Gastrocnemius medialis (tissue), 4 donors: ENCODE measurements at regions not wholly inside any gene's neighbourhood (a gene's known extent, or its start where the extent isn't known, plus 50 kb on each side); places are given as distances from the start of the nearest gene placed in this dataset.

Experiments
- POLR2A ChIP-seq, 2 donors: fragments of 450-650 bp; IDR thresholded peaks; one replicate each; pipeline ENCODE4 v1.6.1; 2017; ENCODE audit warnings: antibody characterized with exemption in 2 of 2, mild to moderate bottlenecking in 2 of 2, moderate library complexity in 2 of 2
- TF ChIP-seq, protein P1 (sequence below), 5 experiments: fragments of 450-650 bp in 3 of 5; fragments of 200-600 bp in 2 of 5; sonication (generic) in 2 of 5; IDR thresholded peaks in 4 of 5; conservative IDR thresholded peaks in 1 of 5; 1 replicate in 4 of 5; 2 replicates in 1 of 5; pipeline ENCODE4 v1.5.1; 2016 to 2019; ENCODE audit warnings: antibody characterized with exemption in 5 of 5, mild to moderate bottlenecking in 3 of 5, moderate library complexity in 3 of 5

DNA sequence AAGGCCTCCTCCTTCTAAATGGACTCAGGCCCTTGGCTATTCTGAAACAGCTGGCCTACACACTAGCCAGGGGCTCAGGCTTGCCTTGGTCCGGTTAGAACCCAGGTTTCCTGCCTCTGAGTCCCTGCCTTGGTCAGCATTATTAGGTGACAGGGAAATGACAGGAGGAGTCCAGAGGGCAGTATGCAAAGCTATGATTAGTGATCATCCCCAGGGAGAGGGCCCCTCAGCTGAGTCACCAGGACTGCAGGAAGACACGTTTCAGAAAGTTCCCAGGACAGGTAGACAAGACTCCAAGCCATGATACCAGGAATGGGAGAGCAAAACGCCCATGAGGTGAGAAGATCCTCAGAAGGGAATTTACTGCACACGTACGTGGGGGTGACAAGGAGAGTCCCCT lies 301.1 kb upstream of the COBL start:
- TF ChIP-seq POLR2A (IDR thresholded peaks at IDR 0.05), result no peak
- TF ChIP-seq, protein P1, sequence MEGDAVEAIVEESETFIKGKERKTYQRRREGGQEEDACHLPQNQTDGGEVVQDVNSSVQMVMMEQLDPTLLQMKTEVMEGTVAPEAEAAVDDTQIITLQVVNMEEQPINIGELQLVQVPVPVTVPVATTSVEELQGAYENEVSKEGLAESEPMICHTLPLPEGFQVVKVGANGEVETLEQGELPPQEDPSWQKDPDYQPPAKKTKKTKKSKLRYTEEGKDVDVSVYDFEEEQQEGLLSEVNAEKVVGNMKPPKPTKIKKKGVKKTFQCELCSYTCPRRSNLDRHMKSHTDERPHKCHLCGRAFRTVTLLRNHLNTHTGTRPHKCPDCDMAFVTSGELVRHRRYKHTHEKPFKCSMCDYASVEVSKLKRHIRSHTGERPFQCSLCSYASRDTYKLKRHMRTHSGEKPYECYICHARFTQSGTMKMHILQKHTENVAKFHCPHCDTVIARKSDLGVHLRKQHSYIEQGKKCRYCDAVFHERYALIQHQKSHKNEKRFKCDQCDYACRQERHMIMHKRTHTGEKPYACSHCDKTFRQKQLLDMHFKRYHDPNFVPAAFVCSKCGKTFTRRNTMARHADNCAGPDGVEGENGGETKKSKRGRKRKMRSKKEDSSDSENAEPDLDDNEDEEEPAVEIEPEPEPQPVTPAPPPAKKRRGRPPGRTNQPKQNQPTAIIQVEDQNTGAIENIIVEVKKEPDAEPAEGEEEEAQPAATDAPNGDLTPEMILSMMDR (IDR thresholded peaks at IDR 0.05 in 4 of 5, conservative IDR thresholded peaks at IDR 0.05 in 1 of 5), result no peak
